Ecto neural progenitor cell (in vitro differentiated cells): ENCODE measurements at regions not wholly inside any gene's neighbourhood (a gene's known extent, or its start where the extent isn't known, plus 50 kb on each side); places are given as distances from the start of the nearest gene placed in this dataset.

Source experiments
- DNase-seq: peaks from one replicate; pipeline ENCODE4 v3.0.0-alpha.2; 2018; ENCODE audit warnings: low spot score

DNA sequence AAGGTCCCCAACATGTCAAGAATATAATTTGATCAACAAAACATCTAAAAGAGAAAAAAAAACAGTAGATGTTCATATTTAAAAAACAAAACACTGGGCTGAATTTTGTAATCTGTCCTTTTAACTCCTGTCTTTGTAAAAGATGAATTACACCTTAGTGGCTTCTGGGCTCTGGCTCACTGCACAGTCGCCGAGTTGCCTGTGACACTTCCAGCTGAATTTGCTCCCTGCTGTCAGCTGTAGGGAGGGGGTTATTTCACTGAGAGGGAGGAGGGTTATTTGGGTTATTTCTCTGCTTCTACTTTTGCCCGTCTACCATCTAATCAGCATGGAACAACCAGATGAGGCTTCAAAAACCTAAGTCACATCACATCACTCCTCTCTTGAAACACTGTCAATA, 193.0 kb upstream of the ZC3H12A start:
- DNase-seq = no peak

DNA sequence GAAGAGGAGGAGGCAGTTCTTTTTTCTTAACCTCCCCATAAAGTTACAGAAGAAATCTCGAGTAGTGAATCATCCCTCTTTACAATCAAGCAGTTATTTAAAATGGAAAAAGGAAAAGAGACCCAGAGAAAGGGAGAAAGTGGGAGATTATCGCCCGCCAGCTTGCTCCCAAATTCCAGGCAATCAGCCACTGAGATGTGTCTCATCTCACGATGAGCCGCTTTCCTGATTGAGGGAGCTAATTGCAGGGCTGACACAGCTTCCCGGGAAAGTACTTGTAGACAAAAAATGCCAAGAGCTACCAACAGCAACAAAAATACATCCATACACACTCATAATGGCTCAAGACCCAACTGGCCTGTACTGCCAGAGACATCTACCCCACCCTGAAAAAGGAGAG, 191.6 kb upstream of the ZC3H12A start:
- no peak for DNase-seq

DNA sequence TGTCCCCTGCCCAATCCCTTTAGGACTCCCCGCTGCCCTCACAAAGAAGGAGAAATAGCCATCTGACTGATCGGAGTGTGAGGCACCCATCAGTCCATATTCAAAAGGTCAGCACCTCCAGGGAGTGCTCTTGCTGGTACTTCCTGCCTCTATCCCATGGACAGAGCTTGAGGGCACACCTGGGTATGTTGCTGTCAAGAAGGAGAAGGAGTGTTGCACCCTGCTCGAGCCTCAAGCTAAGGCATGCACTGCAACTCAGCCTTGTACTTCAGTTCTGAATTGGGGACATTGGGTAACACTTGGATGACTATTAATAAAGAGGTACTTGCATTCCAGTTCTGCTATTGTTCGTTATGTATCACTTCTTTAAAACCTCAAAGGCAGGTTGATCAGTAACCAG, 190.3 kb upstream of the ZC3H12A start:
- DNase-seq = no peak

DNA sequence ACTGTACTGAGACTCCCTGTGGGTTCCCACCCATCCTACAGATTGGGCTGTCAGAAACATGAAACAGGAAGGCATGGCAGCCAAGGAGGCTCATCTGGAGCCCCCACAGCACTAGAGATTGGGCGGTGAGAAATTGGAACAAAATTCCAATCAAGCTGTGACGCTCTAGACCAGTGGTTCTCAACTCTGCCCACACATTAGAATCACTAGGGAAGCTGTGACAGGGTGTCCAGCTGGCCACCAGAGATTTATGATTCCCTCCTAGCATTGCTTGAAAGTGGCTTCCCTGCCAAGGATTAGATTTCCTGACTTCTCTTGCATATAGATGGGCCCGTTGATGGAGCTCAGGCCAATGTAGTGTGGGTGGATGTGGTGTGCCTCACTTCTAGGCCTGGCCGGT, 187.5 kb upstream of the ZC3H12A start:
- no peak for DNase-seq

GRCh38 chr1:37288900-37289299, 185.5 kb upstream of the ZC3H12A start:
- no peak for DNase-seq

- DNase-seq = no peak
These were observed 183.7 kb upstream of the ZC3H12A start for GRCh38 chr1:37290718-37291117.

GRCh38 chr1:37292789-37293188, 181.6 kb upstream of the ZC3H12A start:
- no peak for DNase-seq

- DNase-seq = no peak
These were observed 180.3 kb upstream of the ZC3H12A start for GRCh38 chr1:37294096-37294495.

DNA sequence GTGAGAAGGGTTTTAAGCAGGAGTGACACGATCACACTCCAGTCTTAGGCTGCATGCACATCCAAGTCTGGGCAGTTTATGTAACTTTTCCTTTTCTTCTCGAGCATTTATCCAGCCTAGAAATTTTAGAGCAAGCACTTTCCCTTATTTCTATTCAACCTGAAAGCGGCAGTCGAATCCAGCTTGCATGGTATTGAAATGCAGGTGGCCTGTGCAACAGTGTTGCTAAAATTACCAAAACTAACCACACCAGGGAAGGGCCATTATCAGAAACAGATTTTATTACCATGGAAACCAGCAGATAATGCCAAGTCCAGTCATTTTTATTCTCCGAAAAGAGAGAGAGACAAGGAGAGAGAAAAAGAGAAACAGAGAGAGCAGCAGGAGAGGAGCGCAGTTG, 179.9 kb upstream of the ZC3H12A start:
- no peak for DNase-seq

GRCh38 chr1:37298769-37299168, 175.6 kb upstream of the ZC3H12A start:
- DNase-seq = no peak

GRCh38 chr1:37299216-37299615, 175.2 kb upstream of the ZC3H12A start:
- DNase-seq = no peak

DNA sequence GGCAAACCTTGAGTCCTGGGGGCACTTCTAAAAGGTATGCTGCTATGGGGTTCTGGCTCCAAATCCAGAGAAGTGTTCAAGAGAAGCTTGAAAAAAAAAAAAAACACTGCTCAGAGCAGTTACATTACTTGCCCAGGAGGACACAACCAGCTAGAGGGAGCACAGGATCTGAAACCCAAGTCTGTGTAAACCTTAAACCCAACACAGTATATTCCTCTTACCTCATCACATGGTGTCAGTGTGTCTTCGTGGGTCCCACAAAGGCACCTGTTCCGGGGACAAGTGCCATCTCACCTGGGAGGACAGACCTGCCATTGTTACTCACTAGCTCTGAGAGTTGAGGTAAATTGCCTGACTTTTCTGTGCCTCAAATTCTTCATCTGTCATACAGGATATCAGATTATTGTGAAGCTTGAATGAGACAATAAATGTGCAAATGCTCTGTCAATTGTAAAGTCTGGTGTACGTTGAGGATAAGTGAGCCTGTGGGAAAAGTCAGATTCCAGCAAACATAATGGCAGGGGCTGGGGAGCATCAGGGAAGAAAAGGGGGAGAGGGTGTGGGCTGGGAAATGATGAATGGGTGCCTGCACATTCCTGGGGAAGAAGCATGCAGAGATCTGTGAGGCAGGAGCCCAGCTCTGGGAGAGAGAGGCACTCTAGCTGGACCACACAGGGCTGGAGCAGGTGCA, 170.4 kb upstream of the ZC3H12A start:
- DNase-seq = no peak

- DNase-seq = no peak
These were observed 169.3 kb upstream of the ZC3H12A start for GRCh38 chr1:37305108-37305507.

DNA sequence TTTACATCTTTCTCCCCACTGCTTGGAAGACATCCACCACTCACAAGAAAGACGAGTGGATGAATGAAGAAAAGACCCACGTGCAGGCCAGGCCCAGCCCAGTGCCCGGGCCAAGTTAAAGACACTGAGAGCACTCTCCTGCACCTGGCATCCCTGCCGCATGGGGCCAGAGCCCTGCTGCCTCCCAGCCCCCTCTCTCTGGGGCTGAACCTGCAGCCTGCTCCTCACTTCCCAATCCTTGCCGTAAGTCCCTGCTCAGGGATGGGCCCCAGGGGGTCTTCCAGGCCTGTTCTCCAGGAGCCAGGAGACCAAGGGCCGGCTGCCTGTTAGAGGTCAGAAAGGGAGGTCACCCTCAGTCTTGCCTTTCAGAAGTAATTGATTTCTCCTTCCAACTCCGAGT, 168.5 kb upstream of the ZC3H12A start:
- no peak for DNase-seq

- no peak for DNase-seq
These were observed 167.9 kb upstream of the ZC3H12A start for GRCh38 chr1:37306461-37306860.

DNA sequence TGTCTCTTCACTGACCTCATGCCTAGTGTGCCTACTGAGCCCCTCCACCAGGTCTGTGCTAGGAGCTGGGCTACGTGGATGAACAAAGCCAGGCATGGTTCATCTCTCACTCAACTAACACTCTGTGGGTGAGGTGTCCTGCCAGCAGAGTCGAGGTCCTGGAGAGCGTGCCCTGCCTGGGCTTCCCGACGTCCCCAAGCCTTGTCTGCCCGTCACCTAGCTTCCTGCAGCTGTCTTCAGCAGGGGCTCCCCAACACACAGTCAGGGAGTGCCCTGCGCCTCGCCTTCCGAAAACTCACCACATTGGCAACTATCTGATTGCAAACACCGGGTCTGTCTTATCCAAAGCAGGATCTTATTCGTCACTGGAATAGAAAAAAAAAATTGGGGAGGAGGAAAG, 167.5 kb upstream of the ZC3H12A start:
- DNase-seq = no peak

DNA sequence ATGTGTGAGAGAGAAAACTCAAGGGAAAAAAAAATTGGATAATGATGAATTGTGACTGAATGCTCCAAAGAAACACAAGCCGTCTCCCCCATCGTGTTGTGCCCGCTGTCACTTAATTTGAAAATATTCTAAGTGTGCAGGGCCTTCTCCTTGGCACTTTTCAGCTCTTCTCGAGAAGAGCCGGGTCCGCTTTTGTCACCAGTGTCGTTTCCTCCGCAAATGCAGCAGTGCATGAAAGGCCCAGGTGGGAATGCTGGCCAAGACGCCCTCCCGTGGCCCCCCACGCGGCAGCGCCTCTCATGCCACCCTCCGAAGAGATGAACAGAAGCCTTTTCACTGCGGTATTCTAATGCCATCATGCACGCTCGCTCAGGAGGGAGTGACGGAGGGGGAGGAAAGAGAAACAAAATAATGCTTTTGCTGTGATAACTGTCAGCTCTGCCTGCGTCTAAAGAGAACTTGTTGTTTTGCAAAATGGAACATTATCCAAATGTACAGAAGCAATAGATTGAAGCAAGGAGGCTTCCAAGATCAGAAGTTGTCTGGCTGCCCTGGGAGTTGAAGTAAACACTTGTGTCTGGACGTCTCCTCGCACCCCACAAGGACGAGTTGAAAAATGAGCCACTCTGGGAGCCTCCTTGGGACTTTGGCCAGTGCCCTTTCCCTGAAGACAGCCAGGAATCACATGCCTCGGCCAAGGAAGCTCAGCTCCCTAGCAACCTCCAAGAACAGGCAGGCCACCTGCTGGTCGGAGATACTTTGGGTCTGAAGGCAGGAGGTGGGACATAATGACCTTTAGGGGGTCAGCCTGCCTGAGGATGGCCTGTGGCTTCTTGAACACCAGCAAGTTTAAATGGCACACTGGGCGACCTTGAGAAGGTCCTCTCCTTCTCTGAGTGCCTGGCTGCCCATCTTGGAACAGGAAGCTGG, 166.1 kb upstream of the ZC3H12A start:
- DNase-seq = no peak

- DNase-seq = no peak
These were observed 164.8 kb upstream of the ZC3H12A start for GRCh38 chr1:37309574-37309973.

- no peak for DNase-seq
These were observed 164.3 kb upstream of the ZC3H12A start for GRCh38 chr1:37310064-37310463.

- DNase-seq = no peak
These were observed 159.0 kb upstream of the ZC3H12A start for GRCh38 chr1:37315371-37315846.

DNA sequence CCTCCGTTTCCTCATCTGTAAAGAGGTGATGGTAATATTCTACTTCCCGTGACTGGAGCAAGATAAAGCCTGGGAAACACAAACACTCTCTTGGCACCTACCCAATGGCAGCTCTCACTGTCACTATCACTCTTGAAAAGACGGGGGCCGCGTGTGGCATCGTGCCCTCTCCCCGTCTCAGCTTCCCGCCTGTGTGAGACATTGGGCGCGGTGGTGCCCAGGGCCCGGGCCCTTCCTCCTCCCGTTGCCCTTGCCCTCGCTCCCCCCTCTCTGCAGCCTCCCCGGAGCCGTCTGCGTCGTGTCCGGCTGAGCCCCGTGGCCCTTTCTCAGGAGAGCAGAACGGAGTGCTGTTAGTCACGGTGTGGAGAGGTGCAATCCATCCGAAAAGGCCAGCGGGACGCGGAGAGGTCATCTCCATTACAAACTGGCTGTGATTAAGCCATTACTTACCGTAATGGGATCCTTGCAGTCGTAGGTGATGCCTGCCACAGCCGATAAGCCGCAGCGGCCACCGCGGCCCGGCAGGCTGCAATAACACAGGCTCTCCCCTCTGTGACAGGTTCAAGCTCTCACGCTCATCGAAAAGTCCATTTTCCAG, 156.4 kb upstream of the ZC3H12A start:
- DNase-seq = no peak

GRCh38 chr1:37318490-37318889, 155.9 kb upstream of the ZC3H12A start:
- no peak for DNase-seq

DNA sequence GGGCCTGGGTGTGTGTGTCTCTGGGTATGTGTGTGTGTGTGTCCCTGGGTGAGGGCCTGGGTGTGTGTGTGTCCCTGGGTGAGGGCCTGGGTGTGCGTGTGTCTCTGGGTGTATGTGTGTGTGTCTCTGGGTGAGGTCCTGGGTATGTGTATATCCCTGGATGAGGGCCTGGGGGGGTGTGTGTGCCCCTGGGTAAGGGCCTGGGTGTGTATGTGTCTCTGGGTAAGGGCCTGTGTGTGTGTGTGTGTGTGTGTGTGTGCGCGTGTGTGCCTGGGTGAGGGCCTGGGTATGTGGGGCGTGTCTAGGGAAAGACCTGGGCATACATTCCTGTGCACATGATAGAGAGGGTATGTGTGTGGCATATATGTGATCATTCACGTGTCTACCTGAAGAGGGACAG, 155.1 kb upstream of the ZC3H12A start:
- no peak for DNase-seq
